OCI-LY1 (cell line): ENCODE measurements at regions not wholly inside any gene's neighbourhood (a gene's known extent, or its start where the extent isn't known, plus 50 kb on each side); places are given as distances from the start of the nearest gene placed in this dataset.

Experiments
- H2AFZ ChIP-seq: fragments of 200-600 bp; sonication (generic), shearing (Covaris generic); 2 replicates; pipeline ENCODE4 v1.6.0; 2014; ENCODE audit warnings: antibody characterized with exemption, mild to moderate bottlenecking, low read length
- H3F3A ChIP-seq: fragments of 200-600 bp; sonication (generic), shearing (Covaris generic); 2 replicates; pipeline ENCODE4 v1.6.0; 2014; ENCODE audit warnings: mild to moderate bottlenecking, antibody characterized with exemption, low read length, moderate library complexity; ENCODE audit not compliant: insufficient read depth
- H3K27ac ChIP-seq: fragments of 200-600 bp; sonication (generic); 2 replicates; pipeline ENCODE4 v1.5.1; 2014; ENCODE audit warnings: low read length, mixed run types, mild to moderate bottlenecking, low read depth; ENCODE audit not compliant: poor library complexity, severe bottlenecking
- H3K27me3 ChIP-seq: fragments of 200-600 bp; sonication (generic); 2 replicates; pipeline ENCODE4 v1.6.0; 2014; ENCODE audit warnings: antibody characterized with exemption, mild to moderate bottlenecking, low read length, moderate library complexity; ENCODE audit not compliant: insufficient read depth
- H3K36me3 ChIP-seq: fragments of 200-600 bp; sonication (generic); 2 replicates; pipeline ENCODE4 v1.6.1; 2014; ENCODE audit warnings: mild to moderate bottlenecking, antibody characterized with exemption, low read length, moderate library complexity, mixed read lengths; ENCODE audit not compliant: insufficient read depth
- H3K4me1 ChIP-seq: fragments of 200-600 bp; sonication (generic); 2 replicates; pipeline ENCODE4 v1.5.1; 2014; ENCODE audit warnings: mild to moderate bottlenecking, low read length, moderate library complexity; ENCODE audit not compliant: insufficient read depth, severe bottlenecking
- H3K4me2 ChIP-seq: fragments of 200-600 bp; sonication (generic), shearing (Covaris generic); 2 replicates; pipeline ENCODE4 v1.6.1; 2014; ENCODE audit warnings: low read length
- H3K4me3 ChIP-seq: fragments of 200-600 bp; sonication (generic); 2 replicates; pipeline ENCODE4 v1.5.1; 2014; ENCODE audit warnings: low read length, low read depth, mild to moderate bottlenecking, mixed read lengths; ENCODE audit not compliant: poor library complexity, severe bottlenecking
- H3K79me2 ChIP-seq: fragments of 200-600 bp; shearing (Covaris generic); 2 replicates; pipeline ENCODE4 v1.6.1; 2016; ENCODE audit warnings: mixed run types, low read length, mixed read lengths; ENCODE audit not compliant: insufficient read depth
- H3K9ac ChIP-seq: fragments of 200-600 bp; sonication (generic), shearing (Covaris generic); 2 replicates; pipeline ENCODE4 v1.6.1; 2014; ENCODE audit warnings: mild to moderate bottlenecking, low read length, mixed read lengths
- H3K9me2 ChIP-seq: fragments of 200-600 bp; sonication (generic), shearing (Covaris generic); 2 replicates; pipeline ENCODE4 v1.6.1; 2014; ENCODE audit warnings: low read depth, mild to moderate bottlenecking, low read length, mixed read lengths
- H3K9me3 ChIP-seq: fragments of 200-600 bp; shearing (Covaris generic); 2 replicates; pipeline ENCODE4 v1.6.1; 2014; ENCODE audit warnings: low read length, mixed read lengths
- H4K20me1 ChIP-seq: fragments of 200-600 bp; sonication (generic), shearing (Covaris generic); 2 replicates; pipeline ENCODE4 v1.6.0; 2016; ENCODE audit warnings: mild to moderate bottlenecking, low read length; ENCODE audit not compliant: insufficient read depth
- CTCF ChIP-seq: fragments of 200-600 bp; sonication (generic), shearing (Covaris generic); IDR thresholded peaks from 2 replicates; pipeline ENCODE4 v1.5.1; 2017; ENCODE audit warnings: mild to moderate bottlenecking, antibody characterized with exemption, low read length, moderate library complexity, mixed read lengths
- EZH2 ChIP-seq: fragments of 200-600 bp; sonication (generic), shearing (Covaris generic); IDR thresholded peaks from 2 replicates; pipeline ENCODE4 v1.8.0; 2017; ENCODE audit warnings: borderline replicate concordance, mixed run types, mild to moderate bottlenecking, antibody characterized with exemption, low read length, moderate library complexity, mixed read lengths

DNA sequence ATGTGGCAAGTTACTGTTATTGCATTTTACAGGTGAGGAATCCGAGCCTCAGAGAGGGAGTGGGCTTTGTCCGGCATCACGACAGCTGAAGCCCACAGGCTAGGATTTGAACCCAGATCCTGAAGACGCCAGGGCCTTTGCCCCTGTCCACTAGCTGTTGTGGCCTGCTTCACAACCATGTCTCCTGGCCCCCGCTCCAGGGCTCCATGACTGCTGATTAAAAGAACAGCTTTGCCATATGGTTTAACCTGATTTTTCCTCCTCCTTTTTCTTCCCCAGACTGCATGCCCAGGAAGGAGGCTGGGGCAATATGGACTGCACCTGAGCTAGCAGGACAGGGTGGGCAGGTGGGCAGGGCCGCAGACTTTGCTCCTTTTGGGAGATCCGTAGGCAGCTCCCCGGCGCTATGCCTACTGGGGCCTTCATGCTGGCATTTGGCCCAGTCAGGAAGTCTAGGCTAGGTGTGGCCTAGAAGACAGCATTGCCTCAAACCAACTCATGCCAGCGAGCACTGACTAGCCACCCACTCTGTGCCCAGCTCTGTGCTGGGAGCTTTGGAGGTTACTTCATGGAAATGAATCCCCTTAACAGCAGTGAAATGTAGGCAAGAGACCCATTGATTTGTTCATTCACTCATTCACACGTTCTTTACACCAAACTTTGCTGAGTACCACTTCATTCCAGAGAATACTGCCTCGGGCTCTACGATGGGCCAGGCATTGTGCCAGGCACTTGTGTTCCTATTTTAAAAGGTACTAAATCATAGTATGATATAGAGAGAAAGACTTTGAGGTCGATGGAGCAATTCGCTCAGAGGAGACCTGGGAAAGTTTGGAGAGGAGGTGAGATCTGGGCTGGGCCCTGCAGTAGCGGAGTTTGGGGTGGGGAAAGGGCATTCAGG lies 94.3 kb upstream of the CPEB4 start:
- Histone ChIP-seq H3K9me2 (no peaks in the 10 kb centered on the region), H3F3A (no peaks in the 10 kb centered on the region), H3K4me2 (peak overlapping the region; percentile 31; the same call in 1 of the 2 replicates), H3K9me3 (no peaks in the 10 kb centered on the region), H3K79me2 (no peaks in the 10 kb centered on the region), H3K9ac (peak overlapping the region; percentile 20; the same call in 1 of the 2 replicates), H2AFZ (no peak overlapping the region), H3K27ac (peak overlapping the region; percentile 81), H3K27me3 (no peaks in the 10 kb centered on the region), H3K36me3 (no peaks in the 10 kb centered on the region), H3K4me3 (no peak overlapping the region), H4K20me1 (no peaks in the 10 kb centered on the region), H3K4me1 (peaks cover 86% of the 10 kb centered on the region)
- TF ChIP-seq CTCF (no peak), EZH2 (no peak)

DNA sequence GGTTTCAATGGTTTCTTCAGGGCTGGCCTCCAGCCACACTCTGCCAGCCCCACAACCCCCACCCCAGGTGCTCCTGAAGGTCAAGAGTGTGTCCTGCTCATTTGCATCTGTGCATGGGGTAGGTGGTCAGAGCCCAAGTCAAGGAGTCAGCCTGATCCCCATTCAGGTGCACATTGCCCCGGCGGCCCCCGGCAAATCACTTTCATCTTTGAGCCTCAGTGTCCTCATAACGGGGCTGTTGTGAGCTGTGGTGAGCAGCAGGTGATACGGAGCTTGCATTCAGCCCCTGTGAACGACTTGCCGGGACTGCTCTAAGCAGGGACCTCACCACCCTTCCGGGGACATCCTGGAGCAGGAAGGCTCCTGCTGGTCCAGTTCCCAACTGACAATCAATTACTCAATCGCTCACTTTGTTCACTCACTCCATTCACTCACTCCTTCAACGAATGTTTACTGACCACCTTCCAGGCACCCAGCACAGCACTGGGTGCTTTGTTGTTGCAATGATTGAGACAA lies 93.2 kb upstream of the CPEB4 start:
- H3K4me3 ChIP-seq = no peak overlapping the region
- no peaks in the 10 kb centered on the region for H3K27me3 ChIP-seq
- peak overlapping the region; percentile 20; the same call in 1 of the 2 replicates for H3K9ac ChIP-seq
- no peaks in the 10 kb centered on the region for H3K79me2 ChIP-seq
- H3K9me3 ChIP-seq = no peaks in the 10 kb centered on the region
- H3F3A ChIP-seq = no peaks in the 10 kb centered on the region
- H3K27ac ChIP-seq = peak overlapping the region; percentile 81
- H3K9me2 ChIP-seq = no peaks in the 10 kb centered on the region
- H3K4me1 ChIP-seq = peaks cover 81% of the 10 kb centered on the region
- TF ChIP-seq CTCF (no peak), EZH2 (no peak)
- H3K4me2 ChIP-seq = peak overlapping the region; percentile 31; the same call in 1 of the 2 replicates
- H3K36me3 ChIP-seq = no peaks in the 10 kb centered on the region
- no peaks in the 10 kb centered on the region for H4K20me1 ChIP-seq
- no peak overlapping the region for H2AFZ ChIP-seq

- Histone ChIP-seq H3K27me3 (no peaks in the 10 kb centered on the region), H3F3A (no peaks in the 10 kb centered on the region), H3K36me3 (no peaks in the 10 kb centered on the region), H2AFZ (no peak overlapping the region), H3K4me1 (peaks cover 78% of the 10 kb centered on the region), H3K4me3 (no peak overlapping the region), H3K27ac (peak overlapping the region; percentile 81), H4K20me1 (no peaks in the 10 kb centered on the region), H3K9me3 (no peaks in the 10 kb centered on the region), H3K79me2 (no peaks in the 10 kb centered on the region), H3K9ac (peak overlapping the region; percentile 12; the same call in 1 of the 2 replicates), H3K9me2 (no peaks in the 10 kb centered on the region), H3K4me2 (no peak overlapping the region)
- TF ChIP-seq CTCF (no peak), EZH2 (no peak)
These were observed 92.5 kb upstream of the CPEB4 start for GRCh38 chr5:173795601-173796000.
